Panc1 (cell line): ENCODE measurements at regions not wholly inside any gene's neighbourhood (a gene's known extent, or its start where the extent isn't known, plus 50 kb on each side); places are given as distances from the start of the nearest gene placed in this dataset.

Experiments used
- ATAC-seq: fragments of 200-7000 bp; cut with Tn5 transposase; 2 replicates; pipeline ENCODE4 v1.9.1; 2020; ENCODE audit warnings: mild to moderate bottlenecking, moderate library complexity
- BruUV-seq: library from RNA; stranded (reverse); fragments of 400-500 nt; replicated peaks from 2 replicates; lab custom pipeline; 2021; lab: Mats Ljungman, UMichigan
- CTCF ChIA-PET: fragments of 300-600 bp; sonication (Branson Sonifier 250); formaldehyde crosslinking; loops from one replicate; lab custom pipeline; 2022; ENCODE audit warnings: antibody characterized with exemption; lab: Charles Lee
- POLR2A ChIA-PET: fragments of 300-600 bp; sonication (Branson Sonifier 250); formaldehyde crosslinking; loops from one replicate; lab custom pipeline; 2022; ENCODE audit warnings: antibody characterized with exemption; lab: Charles Lee
- DNase-seq: peaks from one replicate; pipeline ENCODE4 v3.0.0-alpha.2; 2010; ENCODE audit warnings: low read depth, low spot score
- H3K27ac ChIP-seq: 2 replicates; pipeline ENCODE4 v1.5.1; 2011; ENCODE audit warnings: mild to moderate bottlenecking, low read length, inconsistent platforms
- H3K27me3 ChIP-seq: fragments of 200-500 bp; sonication (Bioruptor generic); 2 replicates; pipeline ENCODE4 v1.6.0; 2014; ENCODE audit warnings: low read length, inconsistent platforms; ENCODE audit not compliant: control insufficient read depth, insufficient read depth
- H3K36me3 ChIP-seq: fragments of 200-500 bp; sonication (Bioruptor generic); 2 replicates; pipeline ENCODE4 v1.5.1; 2014; ENCODE audit warnings: inconsistent platforms, mild to moderate bottlenecking, low read length, moderate library complexity; ENCODE audit not compliant: control insufficient read depth, insufficient read depth
- H3K4me1 ChIP-seq: 2 replicates; pipeline ENCODE4 v1.5.1; 2011; ENCODE audit warnings: inconsistent platforms, mild to moderate bottlenecking, low read length, moderate library complexity; ENCODE audit not compliant: control insufficient read depth, insufficient read depth
- H3K4me3 ChIP-seq, 2 experiments: 2 replicates each; pipeline ENCODE4 v1.5.1; 2011 to 2012; ENCODE audit warnings: low read depth in 2 of 2, low read length in 2 of 2, mild to moderate bottlenecking in 2 of 2, inconsistent platforms in 1 of 2, moderate library complexity in 1 of 2
- H3K9me3 ChIP-seq: fragments of 200-500 bp; sonication (Bioruptor generic); 2 replicates; pipeline ENCODE4 v1.5.1; 2014; ENCODE audit warnings: low read depth, mild to moderate bottlenecking, inconsistent platforms, low read length, moderate library complexity; ENCODE audit not compliant: control insufficient read depth, insufficient read depth
- POLR2AphosphoS5 ChIP-seq: IDR thresholded peaks from 2 replicates; pipeline ENCODE4 v1.6.1; 2012; ENCODE audit warnings: mild to moderate bottlenecking, low read depth, low read length, moderate library complexity
- REST ChIP-seq, 2 experiments: IDR thresholded peaks; 2 replicates each; pipeline ENCODE4 v1.6.1; 2011 to 2012; ENCODE audit warnings: low read depth in 2 of 2, control low read depth in 1 of 2, low read length in 1 of 2, mild to moderate bottlenecking in 1 of 2, moderate library complexity in 1 of 2; ENCODE audit not compliant: insufficient read depth in 1 of 2
- SIN3A ChIP-seq: IDR thresholded peaks from 2 replicates; pipeline ENCODE4 v1.6.1; 2012; ENCODE audit warnings: low read depth, mild to moderate bottlenecking, low read length, moderate library complexity, borderline replicate concordance; ENCODE audit not compliant: insufficient read depth
- TCF7L2 ChIP-seq: IDR thresholded peaks from 2 replicates; pipeline ENCODE4 v1.6.1; 2011; ENCODE audit warnings: mild to moderate bottlenecking, low read depth, low read length, inconsistent platforms
- in situ Hi-C: cut with HindIII; loops from 2 replicates; pipeline ENCODE4 v1.10.0; 2016; ENCODE audit warnings: low sequenced_read_pairs, low pct_unique_long_range_greater_than_20kb
- intact Hi-C: fragments of 100-400 bp; cut with micrococcal nuclease; formaldehyde crosslinking; loops from one replicate; pipeline ENCODE4 v1.10.0; 2022; ENCODE audit not compliant: unreplicated experiment
- TF ChIP-seq, protein P1 (sequence below): fragments of 450-650 bp; IDR thresholded peaks from 2 replicates; pipeline ENCODE4 v1.5.1; 2017; ENCODE audit warnings: mild to moderate bottlenecking

GRCh38 chr6:19324376-19324775 is 512.8 kb upstream of the ID4 start:
- H3K27me3 ChIP-seq: no peaks in the 10 kb centered on the region
- BruUV-seq: no TSS peak
- H3K4me1 ChIP-seq: no peaks in the 10 kb centered on the region; the same call in 1 of the 2 replicates
- DNase-seq (no peak), ATAC-seq (no peak)
- intact Hi-C loops (no loop called here), in situ Hi-C loops (no loop called here)
- CTCF ChIA-PET: no interaction called here
- H3K4me3 ChIP-seq: no peak overlapping the region
- H3K36me3 ChIP-seq: no peaks in the 10 kb centered on the region
- POLR2A ChIA-PET: no interaction called here
- H3K27ac ChIP-seq: no peak overlapping the region
- TF ChIP-seq POLR2AphosphoS5 (no peak), REST (IDR thresholded peaks at IDR 0.05; ENCODE audit: insufficient read depth in 1 of 2, low read depth in 2 of 2, low read length in 1 of 2) (no peak), TCF7L2 (no peak)
- no peaks in the 10 kb centered on the region for H3K9me3 ChIP-seq

- Histone ChIP-seq H3K4me3 (no peak overlapping the region), H3K4me1 (no peaks in the 10 kb centered on the region; the same call in 1 of the 2 replicates), H3K27me3 (no peaks in the 10 kb centered on the region), H3K9me3 (no peaks in the 10 kb centered on the region), H3K27ac (peak overlapping the region; percentile 69), H3K36me3 (no peaks in the 10 kb centered on the region)
- in situ Hi-C loops (no loop called here), intact Hi-C loops (no loop called here)
- BruUV-seq: no TSS peak
- ChIA-PET CTCF (no interaction called here), POLR2A (interaction anchor here (0.6 kb wide), 1 partner anchor 11 kb away, joined by 7 read pairs; no protein-coding TSS in a partner anchor)
- DNase-seq (no peak), ATAC-seq (peak; percentile 71)
- TF ChIP-seq SIN3A: no peak
- TF ChIP-seq TCF7L2: peak; percentile 99
- 0 out of 2 replicates have a peak, but pooled peaks have one; percentile 28 for TF ChIP-seq POLR2AphosphoS5
- TF ChIP-seq, protein P1, sequence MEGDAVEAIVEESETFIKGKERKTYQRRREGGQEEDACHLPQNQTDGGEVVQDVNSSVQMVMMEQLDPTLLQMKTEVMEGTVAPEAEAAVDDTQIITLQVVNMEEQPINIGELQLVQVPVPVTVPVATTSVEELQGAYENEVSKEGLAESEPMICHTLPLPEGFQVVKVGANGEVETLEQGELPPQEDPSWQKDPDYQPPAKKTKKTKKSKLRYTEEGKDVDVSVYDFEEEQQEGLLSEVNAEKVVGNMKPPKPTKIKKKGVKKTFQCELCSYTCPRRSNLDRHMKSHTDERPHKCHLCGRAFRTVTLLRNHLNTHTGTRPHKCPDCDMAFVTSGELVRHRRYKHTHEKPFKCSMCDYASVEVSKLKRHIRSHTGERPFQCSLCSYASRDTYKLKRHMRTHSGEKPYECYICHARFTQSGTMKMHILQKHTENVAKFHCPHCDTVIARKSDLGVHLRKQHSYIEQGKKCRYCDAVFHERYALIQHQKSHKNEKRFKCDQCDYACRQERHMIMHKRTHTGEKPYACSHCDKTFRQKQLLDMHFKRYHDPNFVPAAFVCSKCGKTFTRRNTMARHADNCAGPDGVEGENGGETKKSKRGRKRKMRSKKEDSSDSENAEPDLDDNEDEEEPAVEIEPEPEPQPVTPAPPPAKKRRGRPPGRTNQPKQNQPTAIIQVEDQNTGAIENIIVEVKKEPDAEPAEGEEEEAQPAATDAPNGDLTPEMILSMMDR: no peak
These were observed 511.8 kb upstream of the ID4 start for GRCh38 chr6:19325335-19325789.

DNA sequence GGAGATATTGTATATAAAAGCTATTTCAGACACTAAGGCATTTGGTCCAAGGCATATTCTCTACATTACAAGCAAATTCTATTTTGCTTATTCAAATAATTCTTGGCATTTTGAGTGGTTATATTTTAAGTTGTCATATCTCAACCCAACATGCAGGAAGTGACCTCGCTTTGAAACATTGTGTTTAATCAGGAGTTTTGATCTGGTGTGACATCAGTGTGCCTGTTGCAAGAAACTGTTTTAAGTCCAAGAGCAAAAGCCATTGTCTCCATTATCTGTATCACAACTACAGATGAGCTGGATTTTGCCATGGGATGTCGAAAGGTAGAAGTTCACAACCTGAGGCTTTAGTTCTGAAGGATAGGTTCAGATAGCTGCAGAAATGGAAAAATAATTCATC is 509.9 kb upstream of the ID4 start:
- TF ChIP-seq POLR2AphosphoS5: no peak
- TF ChIP-seq, protein P1: no peak
- DNase-seq: no peak
- no TSS peak for BruUV-seq
- POLR2A ChIA-PET: no interaction called here
- Histone ChIP-seq H3K4me3 (no peak overlapping the region), H3K27ac (peak overlapping the region; percentile 48; the same call in 1 of the 2 replicates), H3K9me3 (no peaks in the 10 kb centered on the region), H3K36me3 (no peaks in the 10 kb centered on the region), H3K4me1 (peaks cover 2% of the 10 kb centered on the region; the same call in 1 of the 2 replicates), H3K27me3 (no peaks in the 10 kb centered on the region)
- CTCF ChIA-PET: no interaction called here
- in situ Hi-C loops (no loop called here), intact Hi-C loops (no loop called here)
- no peak for ATAC-seq
